Heart left ventricle (tissue), 16 donors: ENCODE measurements at regions not wholly inside any gene's neighbourhood (a gene's known extent, or its start where the extent isn't known, plus 50 kb on each side); places are given as distances from the start of the nearest gene placed in this dataset.

ENCODE experiments used
- ATAC-seq, 4 donors: fragments of 200-7000 bp; cut with Tn5 transposase; one replicate each; pipeline ENCODE4 v1.9.1; 2020 to 2022; ENCODE audit warnings: moderate library complexity in 4 of 4, mild to moderate bottlenecking in 3 of 4, moderate number of reproducible peaks in 1 of 4
- DNase-seq, 5 donors: peaks; one replicate each; pipeline ENCODE4 v3.0.0-alpha.2; 2020
- H3K27ac ChIP-seq, 12 donors: fragments of 200-600 bp; sonication (generic) in 4 of 12; one replicate each; pipeline versions ENCODE4 v1.5.0 to v1.8.0; 2016 to 2022; ENCODE audit warnings: mild to moderate bottlenecking in 2 of 12
- H3K27me3 ChIP-seq, 9 donors: fragments of 200-600 bp; sonication (generic) in 2 of 9; one replicate each; pipeline versions ENCODE4 v1.5.1 to v1.8.0; 2016 to 2022; ENCODE audit warnings: mild to moderate bottlenecking in 3 of 9
- H3K36me3 ChIP-seq, 9 donors: fragments of 200-600 bp; sonication (generic) in 2 of 9; one replicate each; pipeline versions ENCODE4 v1.5.0 to v1.8.0; 2018 to 2022; ENCODE audit warnings: mild to moderate bottlenecking in 2 of 9
- H3K4me1 ChIP-seq, 12 donors: fragments of 200-600 bp; sonication (generic) in 4 of 12; one replicate each; pipeline versions ENCODE4 v1.5.0 to v1.8.0; 2016 to 2022; ENCODE audit warnings: mild to moderate bottlenecking in 3 of 12
- H3K4me3 ChIP-seq, 12 donors: fragments of 200-600 bp; sonication (generic) in 4 of 12; one replicate each; pipeline versions ENCODE4 v1.5.0 to v1.8.0; 2017 to 2022; ENCODE audit warnings: mild to moderate bottlenecking in 9 of 12, moderate library complexity in 4 of 12
- H3K9me3 ChIP-seq, 12 donors: fragments of 200-600 bp; sonication (generic) in 4 of 12; one replicate each; pipeline versions ENCODE4 v1.5.0 to v1.8.0; 2016 to 2022; ENCODE audit warnings: mild to moderate bottlenecking in 1 of 12
- POLR2A ChIP-seq, 2 donors: fragments of 450-650 bp; IDR thresholded peaks; one replicate each; pipeline ENCODE4 v1.6.1; 2017; ENCODE audit warnings: antibody characterized with exemption in 2 of 2, mild to moderate bottlenecking in 2 of 2, moderate library complexity in 2 of 2
- WGBS, 4 donors: extraction: QIAGEN DNeasy Blood & Tissue Kit in 2 of 4; methylation state at CpG; one replicate each; pipeline versions ENCODE4 v1.1.5 to v1.1.7; 2013 to 2018; 5-methylcytosine and 5-hydroxymethylcytosine counted together
- intact Hi-C, 10 donors: fragments of 100-400 bp; cut with DNase I; formaldehyde crosslinking; loops; one replicate each; pipeline versions ENCODE4 v1.11.1 to v1.14.2; 2022
- TF ChIP-seq, protein P1 (sequence below), 12 donors: fragments of 200-600 bp; sonication (generic) in 4 of 12; IDR thresholded peaks; one replicate each; pipeline versions ENCODE4 v1.5.0 to v1.8.0; 2018 to 2022; ENCODE audit warnings: antibody characterized with exemption in 12 of 12, mild to moderate bottlenecking in 5 of 12
- donor health status: ischemic (EF 13 %, LVEDD 7.1; RV severe dilation, severe dysfunction).
- donor health status: healthy with polysubstance abuse.
- donor health status: DM: no; HTN: yes; CAD: no.
- donor health status: DM: no; HTN: no; CAD: no.
- donor health status: ischemic (EF 25% LVEDD 6.9; RV normal size, moderate dysfunction).
- donor health status: ischemic (EF 25% LVEDD 5.7; RV mildly dilated, moderate dysfunction).
- donor health status: healthy.
- donor health status: DM: yes; HTN: yes; CAD: no.
- donor health status: ischemic (EF 35%, LVEDD 5.7; RV mildly dilated, moderate dysfunction).
- donor health status: nonischemic (EF 11% LVEDD 7.7; RV severe dilation, severe dysfunction).
- donor health status: DM: yes; HTN: yes; CAD: no.
- donor health status: PGD.
- donor health status: ischemic (EF 29% LVEDD 5.4; RV normal size, mild dysfunction).
- donor health status: nonischemic (EF 23%, LVEDD 6.1; RV moderate dilation, normal function).

DNA sequence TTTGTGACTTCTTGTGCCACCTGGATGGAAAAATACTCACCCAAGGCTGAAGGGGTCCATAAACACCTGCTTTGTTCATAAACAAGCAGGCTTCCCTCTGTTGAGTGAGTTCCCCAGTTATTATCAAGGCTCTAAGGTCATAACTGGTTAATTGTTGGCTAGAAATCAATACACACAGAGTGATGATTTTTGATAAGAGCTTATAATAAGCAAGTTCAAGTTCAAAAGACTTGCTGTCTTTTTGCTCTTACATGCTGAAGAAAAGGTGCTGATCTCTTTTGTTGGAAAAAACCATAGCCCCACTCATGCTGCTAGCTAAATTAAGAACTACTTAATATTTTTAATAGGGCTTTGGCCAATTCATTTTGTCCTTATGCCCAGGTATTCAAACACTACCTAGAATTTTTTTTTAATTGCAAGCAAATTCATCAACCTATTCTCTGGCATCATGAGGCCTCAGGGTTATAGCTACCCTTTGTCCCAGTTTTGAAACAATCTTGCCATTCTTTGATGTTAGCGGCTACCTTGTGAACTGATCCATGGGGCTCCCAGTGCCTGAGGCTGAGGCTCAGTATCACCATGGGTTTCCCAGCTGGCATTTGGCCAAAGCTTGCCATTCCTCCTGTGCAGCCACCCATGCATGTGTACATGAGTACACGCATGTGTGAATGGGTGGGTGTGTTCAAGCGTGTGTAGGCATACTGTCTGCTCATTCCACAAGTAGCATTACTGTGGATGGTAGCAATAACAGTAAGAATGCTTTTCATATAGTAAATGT lies 127.6 kb upstream of the LPP start:
- H3K4me1 ChIP-seq, result peaks cover 0 to 8% (median 0%) of the 10 kb centered on the region in 12 donors
- intact Hi-C loops, result no loop called here
- H3K9me3 ChIP-seq, result no peaks in the 10 kb centered on the region
- H3K27ac ChIP-seq, result no peak overlapping the region
- H3K4me3 ChIP-seq, result no peak overlapping the region
- H3K36me3 ChIP-seq, result no peaks in the 10 kb centered on the region
- H3K27me3 ChIP-seq, result no peaks in the 10 kb centered on the region
- ATAC-seq (no peak), DNase-seq (no peak)
- TF ChIP-seq, protein P1, sequence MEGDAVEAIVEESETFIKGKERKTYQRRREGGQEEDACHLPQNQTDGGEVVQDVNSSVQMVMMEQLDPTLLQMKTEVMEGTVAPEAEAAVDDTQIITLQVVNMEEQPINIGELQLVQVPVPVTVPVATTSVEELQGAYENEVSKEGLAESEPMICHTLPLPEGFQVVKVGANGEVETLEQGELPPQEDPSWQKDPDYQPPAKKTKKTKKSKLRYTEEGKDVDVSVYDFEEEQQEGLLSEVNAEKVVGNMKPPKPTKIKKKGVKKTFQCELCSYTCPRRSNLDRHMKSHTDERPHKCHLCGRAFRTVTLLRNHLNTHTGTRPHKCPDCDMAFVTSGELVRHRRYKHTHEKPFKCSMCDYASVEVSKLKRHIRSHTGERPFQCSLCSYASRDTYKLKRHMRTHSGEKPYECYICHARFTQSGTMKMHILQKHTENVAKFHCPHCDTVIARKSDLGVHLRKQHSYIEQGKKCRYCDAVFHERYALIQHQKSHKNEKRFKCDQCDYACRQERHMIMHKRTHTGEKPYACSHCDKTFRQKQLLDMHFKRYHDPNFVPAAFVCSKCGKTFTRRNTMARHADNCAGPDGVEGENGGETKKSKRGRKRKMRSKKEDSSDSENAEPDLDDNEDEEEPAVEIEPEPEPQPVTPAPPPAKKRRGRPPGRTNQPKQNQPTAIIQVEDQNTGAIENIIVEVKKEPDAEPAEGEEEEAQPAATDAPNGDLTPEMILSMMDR (IDR thresholded peaks at IDR 0.05), result no peak
- TF ChIP-seq POLR2A (IDR thresholded peaks at IDR 0.05), result no peak
- 92 to 98% (median 96%) methylated on average over 3 of the region's 3 CpGs for WGBS, 4 donors

DNA sequence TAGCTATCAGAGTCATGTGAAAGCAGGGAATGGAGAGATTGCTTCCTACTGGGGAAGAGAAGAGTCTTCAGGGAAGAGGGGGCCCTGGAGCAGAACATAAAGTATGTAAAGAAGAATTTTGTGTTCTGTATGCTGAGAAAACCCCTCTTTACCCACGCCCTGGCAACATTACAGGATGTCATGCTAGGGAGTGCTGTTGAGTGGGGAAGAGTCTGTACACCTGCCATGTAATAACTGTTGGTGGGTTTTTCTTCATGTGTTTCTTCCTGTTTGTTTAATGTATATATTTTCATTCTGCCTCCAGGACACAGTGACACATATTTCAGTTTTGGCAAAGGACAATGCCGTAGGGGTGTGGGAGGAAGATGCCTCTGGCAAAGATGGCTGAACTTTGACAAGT lies 122.8 kb upstream of the LPP start:
- WGBS, 4 donors, result 73 to 83% (median 81%) methylated on average over 2 of the region's 2 CpGs
- H3K4me3 ChIP-seq, result no peak overlapping the region
- H3K4me1 ChIP-seq, result peaks cover 0 to 12% (median 0%) of the 10 kb centered on the region in 12 donors
- H3K27ac ChIP-seq, result peak overlapping the region in 2 of 12 donors; percentile 9 to 21
- no peaks in the 10 kb centered on the region for H3K27me3 ChIP-seq
- ATAC-seq, result no peak
- no peaks in the 10 kb centered on the region for H3K9me3 ChIP-seq
- DNase-seq, result no peak
- intact Hi-C loops, result loop anchor here in 4 of 10 donors (1.0 to 10.0 kb wide), 4 partner anchors 44 to 286 kb away; partner anchors contain the start of gene BCL6 (in 2 of the 4)
- TF ChIP-seq, protein P1 (IDR thresholded peaks at IDR 0.05), result no peak
- no peak for TF ChIP-seq POLR2A (IDR thresholded peaks at IDR 0.05)
- no peaks in the 10 kb centered on the region for H3K36me3 ChIP-seq

DNA sequence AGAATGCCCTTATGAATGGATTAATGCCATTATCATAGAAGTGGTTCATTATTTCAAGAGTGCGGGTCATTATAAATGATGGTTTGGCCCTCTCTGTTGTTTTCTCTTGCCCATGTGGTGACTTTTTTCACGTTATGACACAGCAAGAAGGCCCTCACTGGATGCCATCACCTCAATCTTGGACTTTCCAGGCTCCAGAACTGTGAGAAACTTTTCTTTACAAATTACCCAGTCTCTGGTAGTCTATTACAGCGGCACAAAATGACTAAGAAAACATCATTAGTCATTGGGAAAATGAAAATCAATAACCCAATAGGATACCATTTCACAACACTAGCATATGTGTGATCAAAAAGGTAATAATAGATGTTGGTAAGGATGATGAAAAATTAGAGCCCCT lies 119.0 kb upstream of the LPP start:
- intact Hi-C loops, result loop anchor here in 5 of 10 donors (5.0 to 10.0 kb wide), 4 partner anchors 48 to 290 kb away; partner anchors contain the start of gene BCL6 (in 4 of the 5)
- ATAC-seq (no peak), DNase-seq (no peak)
- Histone ChIP-seq H3K4me1 (peaks cover 0 to 28% (median 3%) of the 10 kb centered on the region in 12 donors), H3K9me3 (no peaks in the 10 kb centered on the region), H3K36me3 (no peaks in the 10 kb centered on the region), H3K27ac (no peak overlapping the region), H3K27me3 (no peaks in the 10 kb centered on the region), H3K4me3 (no peak overlapping the region)
- WGBS, 4 donors, result 93 to 98% (median 95%) methylated on average over 3 of the region's 3 CpGs
- TF ChIP-seq POLR2A (IDR thresholded peaks at IDR 0.05), result no peak
- TF ChIP-seq, protein P1 (IDR thresholded peaks at IDR 0.05), result no peak

DNA sequence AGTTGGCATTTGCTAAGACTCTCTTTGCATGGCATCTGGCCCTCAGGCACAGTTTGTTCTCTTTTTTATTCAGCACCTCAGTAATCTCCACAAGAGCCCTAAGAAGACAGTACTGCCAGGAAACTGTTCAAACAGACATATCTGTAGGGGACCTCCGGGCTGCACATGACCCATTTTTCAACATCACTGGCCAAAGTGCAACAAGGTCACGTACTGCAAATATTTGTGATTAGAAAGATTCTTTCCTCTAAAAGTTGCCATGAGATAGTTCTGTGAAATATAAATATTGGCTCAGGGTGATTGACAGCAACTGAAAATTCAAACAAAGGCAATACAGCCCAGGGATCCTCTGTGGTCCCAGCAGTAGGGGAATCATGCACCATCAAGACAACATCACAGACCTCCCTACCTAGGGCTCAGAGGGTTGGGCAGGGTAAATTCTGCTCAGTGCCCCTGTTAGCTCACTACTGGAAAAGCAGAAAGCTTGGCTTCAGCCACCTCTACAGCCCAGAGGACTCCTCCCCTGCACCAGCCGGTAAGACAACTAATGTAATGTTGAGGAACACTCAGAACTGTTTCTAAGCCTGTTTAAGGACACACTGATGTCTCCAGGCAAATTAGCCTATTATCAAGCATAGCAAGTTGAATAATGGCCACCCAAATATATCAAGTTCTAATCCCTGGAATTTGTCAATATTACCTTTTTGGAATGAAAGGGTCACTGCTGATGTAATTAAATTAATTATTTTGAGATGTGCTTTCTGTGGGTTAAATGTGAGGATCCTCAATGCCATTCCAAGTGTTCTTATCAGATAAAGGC lies 117.4 kb upstream of the LPP start:
- 27 to 42% (median 36%) methylated on average over 3 of the region's 3 CpGs for WGBS, 4 donors
- TF ChIP-seq POLR2A (IDR thresholded peaks at IDR 0.05), result no peak
- TF ChIP-seq, protein P1 (IDR thresholded peaks at IDR 0.05), result no peak
- Histone ChIP-seq H3K36me3 (no peaks in the 10 kb centered on the region), H3K4me3 (peak overlapping the region in 1 of 12 donors; percentile 7), H3K27ac (peak overlapping the region in 10 of 12 donors; percentile 19 to 67 (median 59)), H3K9me3 (no peaks in the 10 kb centered on the region), H3K4me1 (peaks cover 0 to 21% (median 1%) of the 10 kb centered on the region in 12 donors), H3K27me3 (no peaks in the 10 kb centered on the region)
- intact Hi-C loops, result loop anchor here in 5 of 10 donors (1.0 to 10.0 kb wide), 5 partner anchors 54 to 292 kb away; partner anchors contain the start of gene BCL6 (in 3 of the 5)
- DNase-seq (no peak), ATAC-seq (peak; percentile 54 to 77 (median 74))
